ENCODE measurements at regions not wholly inside any gene's neighbourhood (a gene's known extent, or its start where the extent isn't known, plus 50 kb on each side); places are given as distances from the start of the nearest gene placed in this dataset.

GRCh38 chr2:871926-872680 lies 78.5 kb upstream of the SNTG2 start:
- DNase-seq (ENCODE audit: low spot score) (no peak), ATAC-seq (no peak)
- Histone ChIP-seq H3K27ac (ENCODE audit: low read depth) (no peak overlapping the region), H3K36me3 (ENCODE audit: insufficient read depth) (no peaks in the 10 kb centered on the region), H3K9me2 (ENCODE audit: insufficient read depth) (no peaks in the 10 kb centered on the region), H3F3A (replicated peaks; ENCODE audit: low read depth) (no peaks in the 10 kb centered on the region), H3K4me2 (no peak overlapping the region), H3K27me3 (ENCODE audit: insufficient read depth) (no peaks in the 10 kb centered on the region), H3K4me1 (ENCODE audit: insufficient read depth) (peaks cover under 1% of the 10 kb centered on the region; the same call in 1 of the 2 replicates), H4K20me1 (replicated peaks; ENCODE audit: insufficient read depth) (no peaks in the 10 kb centered on the region), H3K4me3 (no peak overlapping the region), H3K79me2 (replicated peaks; ENCODE audit: insufficient read depth) (no peaks in the 10 kb centered on the region), H2AFZ (no peak overlapping the region)
- H3K36me3 Mint-ChIP-seq (ENCODE audit: low read depth) = no peaks in the 10 kb centered on the region
- no peak for TF ChIP-seq ZNF114 (CRISPR knock-in tag; IDR thresholded peaks at IDR 0.05)
- TF ChIP-seq REST (IDR thresholded peaks at IDR 0.05; ENCODE audit: unreplicated experiment) = no peak
- TF ChIP-seq STAT1 (IDR thresholded peaks at IDR 0.05; ENCODE audit: unreplicated experiment) = no peak
- TF ChIP-seq CTCF (conservative IDR thresholded peaks at IDR 0.05; ENCODE audit: low read depth in 2 of 2) = no peak
- TF ChIP-seq CREB1 (CRISPR knock-in tag; IDR thresholded peaks at IDR 0.05; ENCODE audit: low read depth) = no peak
- TF ChIP-seq NANOG (IDR thresholded peaks at IDR 0.05; ENCODE audit: borderline replicate concordance) = no peak
- TF ChIP-seq ETS1 (IDR thresholded peaks at IDR 0.05) = no peak
- TF ChIP-seq EZH2 (IDR thresholded peaks at IDR 0.05; ENCODE audit: low read depth, unreplicated experiment) = no peak
- no peak for TF ChIP-seq EZH2phosphoT487 (IDR thresholded peaks at IDR 0.05; ENCODE audit: unreplicated experiment)
- no peak for TF ChIP-seq JUNB (IDR thresholded peaks at IDR 0.05; ENCODE audit: unreplicated experiment)
- TF ChIP-seq ZNF331 (CRISPR knock-in tag; IDR thresholded peaks at IDR 0.05; ENCODE audit: low read depth) = no peak
- no peak for TF ChIP-seq ZNF462 (CRISPR knock-in tag; IDR thresholded peaks at IDR 0.05)
- no peak for TF ChIP-seq POLR2AphosphoS5 (IDR thresholded peaks at IDR 0.05; ENCODE audit: low read depth)
- no peak overlapping the region for H3K4me3 Mint-ChIP-seq
- no peak overlapping the region for H3K27ac Mint-ChIP-seq
- no peaks in the 10 kb centered on the region for H3K9me3 Mint-ChIP-seq
- peaks cover 10% of the 10 kb centered on the region for H3K27me3 Mint-ChIP-seq (ENCODE audit: insufficient read depth, low read depth, poor library complexity)
- peaks cover 13% of the 10 kb centered on the region; the same call in 2 of the 3 replicates for H3K4me1 Mint-ChIP-seq

All from GM23338 (cell line).